ENCODE measurements at regions not wholly inside any gene's neighbourhood (a gene's known extent, or its start where the extent isn't known, plus 50 kb on each side); places are given as distances from the start of the nearest gene placed in this dataset.

- TF ChIP-seq, protein P1, sequence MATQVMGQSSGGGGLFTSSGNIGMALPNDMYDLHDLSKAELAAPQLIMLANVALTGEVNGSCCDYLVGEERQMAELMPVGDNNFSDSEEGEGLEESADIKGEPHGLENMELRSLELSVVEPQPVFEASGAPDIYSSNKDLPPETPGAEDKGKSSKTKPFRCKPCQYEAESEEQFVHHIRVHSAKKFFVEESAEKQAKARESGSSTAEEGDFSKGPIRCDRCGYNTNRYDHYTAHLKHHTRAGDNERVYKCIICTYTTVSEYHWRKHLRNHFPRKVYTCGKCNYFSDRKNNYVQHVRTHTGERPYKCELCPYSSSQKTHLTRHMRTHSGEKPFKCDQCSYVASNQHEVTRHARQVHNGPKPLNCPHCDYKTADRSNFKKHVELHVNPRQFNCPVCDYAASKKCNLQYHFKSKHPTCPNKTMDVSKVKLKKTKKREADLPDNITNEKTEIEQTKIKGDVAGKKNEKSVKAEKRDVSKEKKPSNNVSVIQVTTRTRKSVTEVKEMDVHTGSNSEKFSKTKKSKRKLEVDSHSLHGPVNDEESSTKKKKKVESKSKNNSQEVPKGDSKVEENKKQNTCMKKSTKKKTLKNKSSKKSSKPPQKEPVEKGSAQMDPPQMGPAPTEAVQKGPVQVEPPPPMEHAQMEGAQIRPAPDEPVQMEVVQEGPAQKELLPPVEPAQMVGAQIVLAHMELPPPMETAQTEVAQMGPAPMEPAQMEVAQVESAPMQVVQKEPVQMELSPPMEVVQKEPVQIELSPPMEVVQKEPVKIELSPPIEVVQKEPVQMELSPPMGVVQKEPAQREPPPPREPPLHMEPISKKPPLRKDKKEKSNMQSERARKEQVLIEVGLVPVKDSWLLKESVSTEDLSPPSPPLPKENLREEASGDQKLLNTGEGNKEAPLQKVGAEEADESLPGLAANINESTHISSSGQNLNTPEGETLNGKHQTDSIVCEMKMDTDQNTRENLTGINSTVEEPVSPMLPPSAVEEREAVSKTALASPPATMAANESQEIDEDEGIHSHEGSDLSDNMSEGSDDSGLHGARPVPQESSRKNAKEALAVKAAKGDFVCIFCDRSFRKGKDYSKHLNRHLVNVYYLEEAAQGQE (IDR thresholded peaks at IDR 0.05; ENCODE audit: low read depth), result no peak
- TF ChIP-seq CTCF (IDR thresholded peaks at IDR 0.05 in 2 of 3, conservative IDR thresholded peaks at IDR 0.05 in 1 of 3; ENCODE audit: borderline replicate concordance in 1 of 3, insufficient read depth in 1 of 3, low read depth in 2 of 3, low read length in 2 of 3), result no peak
- no peak for TF ChIP-seq POLR2AphosphoS5 (IDR thresholded peaks at IDR 0.05; ENCODE audit: low read depth, low read length)
- TF ChIP-seq EGR1 (IDR thresholded peaks at IDR 0.05; ENCODE audit: low read depth), result no peak
- no peak for TF ChIP-seq POLR2A (IDR thresholded peaks at IDR 0.05; ENCODE audit: borderline replicate concordance, extremely low read depth, insufficient read depth, insufficient read length)
- TF ChIP-seq EZH2 (IDR thresholded peaks at IDR 0.05), result no peak
- no peak for TF ChIP-seq SP1 (IDR thresholded peaks at IDR 0.05; ENCODE audit: low read depth)
- no peak for TF ChIP-seq EZH2phosphoT487 (IDR thresholded peaks at IDR 0.05; ENCODE audit: borderline replicate concordance)
- TF ChIP-seq, protein P2, sequence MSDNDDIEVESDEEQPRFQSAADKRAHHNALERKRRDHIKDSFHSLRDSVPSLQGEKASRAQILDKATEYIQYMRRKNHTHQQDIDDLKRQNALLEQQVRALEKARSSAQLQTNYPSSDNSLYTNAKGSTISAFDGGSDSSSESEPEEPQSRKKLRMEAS (IDR thresholded peaks at IDR 0.05), result no peak
- TF ChIP-seq TCF7L2 (IDR thresholded peaks at IDR 0.05; ENCODE audit: borderline replicate concordance, extremely low read depth, insufficient read depth, insufficient read length), result no peak
These were observed 325.4 kb downstream of the QKI start for GRCh38 chr6:163739966-163740365.
